ENCODE measurements at regions not wholly inside any gene's neighbourhood (a gene's known extent, or its start where the extent isn't known, plus 50 kb on each side); places are given as distances from the start of the nearest gene placed in this dataset.
A peak's percentile ranks its signal among the peaks of the same experiment; 100 is the strongest.

DNA sequence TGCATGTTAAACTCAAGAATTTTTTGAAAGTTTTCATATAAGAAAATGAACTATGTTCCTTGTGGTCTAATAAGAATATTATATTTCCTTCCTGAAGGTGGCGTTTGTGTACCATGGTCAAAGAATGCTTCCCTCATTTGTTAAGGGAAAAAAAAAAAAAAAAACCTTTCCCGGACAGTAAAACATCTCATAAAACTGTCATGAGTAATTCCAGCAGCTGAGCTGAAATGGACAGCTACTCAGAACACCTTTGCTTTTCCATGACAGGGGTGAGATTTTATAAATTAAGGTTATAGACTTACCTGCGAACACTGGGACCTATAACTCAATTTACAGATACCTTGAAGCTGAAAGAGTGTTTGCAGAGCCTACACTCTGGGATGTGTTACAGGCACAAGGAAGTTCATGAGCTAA lies 113.2 kb upstream of the RANBP3L start:
- TF ChIP-seq, protein P1, sequence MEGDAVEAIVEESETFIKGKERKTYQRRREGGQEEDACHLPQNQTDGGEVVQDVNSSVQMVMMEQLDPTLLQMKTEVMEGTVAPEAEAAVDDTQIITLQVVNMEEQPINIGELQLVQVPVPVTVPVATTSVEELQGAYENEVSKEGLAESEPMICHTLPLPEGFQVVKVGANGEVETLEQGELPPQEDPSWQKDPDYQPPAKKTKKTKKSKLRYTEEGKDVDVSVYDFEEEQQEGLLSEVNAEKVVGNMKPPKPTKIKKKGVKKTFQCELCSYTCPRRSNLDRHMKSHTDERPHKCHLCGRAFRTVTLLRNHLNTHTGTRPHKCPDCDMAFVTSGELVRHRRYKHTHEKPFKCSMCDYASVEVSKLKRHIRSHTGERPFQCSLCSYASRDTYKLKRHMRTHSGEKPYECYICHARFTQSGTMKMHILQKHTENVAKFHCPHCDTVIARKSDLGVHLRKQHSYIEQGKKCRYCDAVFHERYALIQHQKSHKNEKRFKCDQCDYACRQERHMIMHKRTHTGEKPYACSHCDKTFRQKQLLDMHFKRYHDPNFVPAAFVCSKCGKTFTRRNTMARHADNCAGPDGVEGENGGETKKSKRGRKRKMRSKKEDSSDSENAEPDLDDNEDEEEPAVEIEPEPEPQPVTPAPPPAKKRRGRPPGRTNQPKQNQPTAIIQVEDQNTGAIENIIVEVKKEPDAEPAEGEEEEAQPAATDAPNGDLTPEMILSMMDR (IDR thresholded peaks at IDR 0.05): peak; percentile 41 to 55 (median 48)
- no peak for TF ChIP-seq POLR2A (IDR thresholded peaks at IDR 0.05)
